ENCODE measurements at regions not wholly inside any gene's neighbourhood (a gene's known extent, or its start where the extent isn't known, plus 50 kb on each side); places are given as distances from the start of the nearest gene placed in this dataset.
A peak's percentile ranks its signal among the peaks of the same experiment; 100 is the strongest.

DNA sequence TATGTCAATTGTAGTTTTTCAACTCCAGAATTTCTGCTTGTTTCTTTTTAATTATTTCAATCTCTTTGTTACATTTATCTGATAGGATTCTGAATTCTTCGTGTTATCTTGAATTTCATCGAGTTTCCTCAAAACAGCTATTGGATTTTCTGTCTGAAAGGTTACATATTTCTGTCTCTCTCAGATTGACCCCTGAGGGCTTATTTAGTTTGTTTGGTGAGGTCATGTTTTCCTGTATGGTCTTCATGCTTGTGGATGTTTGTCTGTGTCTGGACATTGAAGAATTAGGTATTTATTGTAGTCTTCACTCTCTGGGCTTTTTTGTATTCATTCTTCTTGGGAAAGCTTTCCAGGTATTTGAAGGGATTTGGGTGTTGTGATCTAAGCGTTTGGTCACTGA lies 85.6 kb downstream of the SNAPC1 start:
- no peak for DNase-seq (ENCODE audit: low spot score)

DNA sequence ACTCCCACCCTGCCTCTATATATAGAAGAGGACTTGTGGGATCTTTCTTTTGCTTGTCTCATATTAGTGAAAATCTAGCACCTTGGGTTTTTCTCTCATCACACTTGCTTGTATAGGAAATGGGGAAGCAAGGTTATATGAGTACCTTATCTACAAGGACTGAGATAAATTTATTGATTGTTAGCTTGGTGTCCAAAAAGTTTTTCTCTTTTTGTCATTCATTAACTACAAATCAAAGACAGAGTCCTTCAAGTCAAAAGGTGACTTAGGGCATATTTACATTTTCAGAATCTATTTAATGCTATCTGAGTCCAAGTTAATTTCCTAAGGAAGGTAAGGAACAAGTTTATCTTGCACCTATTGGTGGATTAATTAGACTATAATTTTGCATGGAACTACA lies 92.7 kb downstream of the SNAPC1 start:
- DNase-seq (ENCODE audit: low spot score), result no peak

DNA sequence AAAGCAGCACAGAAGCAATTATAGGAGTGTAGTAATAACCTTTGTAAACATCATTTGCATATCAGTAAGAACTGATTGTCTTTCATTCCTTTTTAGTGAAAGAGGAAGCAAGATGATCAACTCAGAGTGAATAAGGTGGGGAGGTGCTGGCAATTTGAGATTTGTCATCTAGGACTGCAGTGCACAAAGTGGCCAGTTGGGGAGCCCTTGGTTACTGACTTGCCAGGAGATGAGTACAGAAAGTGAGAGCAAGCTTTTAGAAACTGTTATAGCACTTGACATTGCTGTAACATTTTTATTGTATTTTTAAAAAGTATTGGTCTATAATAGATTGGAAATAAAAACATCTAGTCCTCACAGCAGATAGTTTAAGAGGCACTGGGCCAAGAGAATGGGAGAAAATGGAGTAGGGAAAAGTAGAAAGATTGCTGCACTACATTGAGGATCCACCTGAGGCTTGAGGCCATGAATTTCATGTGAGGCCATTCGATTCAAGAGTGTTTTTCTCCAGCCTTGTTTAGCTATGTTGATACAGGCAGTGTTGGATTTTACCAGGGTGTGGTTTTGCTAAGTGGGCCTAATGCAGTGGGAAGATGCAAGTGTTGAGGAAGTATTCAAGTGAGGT lies 98.2 kb downstream of the SNAPC1 start:
- DNase-seq (ENCODE audit: low spot score), result peak; percentile 68

DNA sequence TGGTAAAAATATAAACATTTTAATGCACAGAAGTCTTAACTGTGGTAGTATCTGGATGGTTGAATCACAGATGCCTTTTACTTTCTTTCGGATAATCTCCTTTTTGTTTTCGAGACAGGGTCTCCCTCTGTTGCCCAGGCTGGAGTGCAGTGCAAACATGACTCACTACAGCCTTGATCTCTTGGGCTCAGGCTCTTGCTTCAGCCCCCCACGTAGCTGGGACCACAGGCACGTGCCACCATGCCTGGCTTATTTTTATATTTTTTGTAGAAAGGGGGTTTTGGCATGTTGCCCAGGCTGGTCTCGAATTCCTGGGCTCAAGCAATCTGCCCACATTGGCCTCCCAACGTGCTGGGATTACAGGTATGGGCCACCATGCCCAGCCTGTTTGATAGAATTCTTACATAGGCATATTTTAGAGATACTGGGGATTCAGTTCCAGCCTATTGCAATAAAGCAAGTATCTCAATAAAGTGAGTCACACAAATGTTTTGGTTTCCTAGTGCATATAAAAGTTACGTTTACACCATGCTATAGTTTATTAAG lies 99.2 kb downstream of the SNAPC1 start:
- no peak for DNase-seq (ENCODE audit: low spot score)

DNA sequence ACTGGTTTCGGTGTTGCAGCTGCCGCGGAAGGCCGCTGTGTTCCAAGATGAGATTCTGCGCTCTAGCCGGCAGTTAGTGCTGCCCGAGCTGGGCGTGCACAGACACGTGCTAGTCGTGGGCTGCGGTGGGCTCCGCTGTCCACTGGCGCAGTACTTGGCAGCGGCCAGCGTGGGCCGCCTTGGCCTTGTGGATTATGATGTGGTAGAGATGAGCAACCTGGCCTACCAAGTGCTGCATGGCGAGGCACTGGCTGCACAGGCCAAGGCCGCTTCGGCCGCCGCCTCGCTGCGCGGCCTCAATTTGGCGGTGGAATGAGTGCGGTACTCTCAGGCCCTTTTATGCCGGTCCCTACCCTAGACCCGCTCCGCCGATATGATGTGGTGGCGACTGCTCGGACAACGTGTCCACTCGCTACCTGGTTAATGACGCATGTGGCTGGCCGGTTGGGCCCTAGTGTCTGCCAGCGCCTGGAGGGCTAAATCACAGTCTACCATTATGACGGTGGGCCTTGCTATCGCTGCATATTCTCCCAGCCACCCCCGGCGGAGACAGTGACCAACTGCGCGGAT lies 102.2 kb downstream of the SNAPC1 start:
- no peak for DNase-seq (ENCODE audit: low spot score)

DNA sequence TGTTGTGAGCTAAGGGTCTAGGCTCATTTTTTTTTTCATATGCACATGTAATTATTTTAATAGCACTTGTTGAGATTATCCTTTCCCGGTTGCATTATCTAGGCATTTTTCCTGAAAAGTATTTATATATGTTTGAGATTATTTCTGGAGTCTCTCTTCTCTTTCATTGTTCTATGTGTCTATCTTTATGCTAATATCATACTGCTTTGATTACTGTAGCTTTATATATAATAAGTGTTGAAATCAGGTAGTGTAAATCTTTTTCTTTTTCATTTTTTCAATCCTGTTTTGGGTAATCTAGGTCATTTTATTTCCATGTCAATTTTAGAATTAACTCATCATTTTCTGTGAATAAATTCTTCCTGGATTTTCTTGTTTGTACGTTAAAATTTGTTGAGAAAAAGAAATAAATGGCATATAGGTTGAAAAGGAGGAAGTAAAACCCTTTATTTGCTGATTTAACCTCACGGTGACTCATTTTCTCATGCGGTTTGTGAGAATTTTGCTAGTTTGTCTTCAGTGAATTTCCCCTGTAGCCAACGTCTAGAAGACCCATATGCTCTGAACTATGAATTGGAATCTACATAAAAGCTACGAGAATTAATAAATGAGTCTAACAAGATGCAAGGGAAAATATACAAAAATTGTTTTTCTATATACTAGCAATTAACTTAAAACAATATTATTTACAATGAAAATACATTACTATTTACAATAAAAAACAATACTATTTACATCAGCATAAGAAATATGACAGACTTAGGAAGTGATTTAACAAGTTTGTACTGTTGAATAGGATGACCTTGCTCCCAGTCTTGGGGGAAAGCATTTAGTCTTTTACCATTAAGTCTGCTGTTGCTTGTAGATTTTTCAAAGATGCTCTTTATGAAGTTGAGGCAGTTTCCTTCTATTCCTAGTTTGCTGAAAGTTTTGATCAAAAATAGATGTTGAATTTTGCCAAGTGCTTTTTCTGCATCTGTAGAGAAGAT lies 105.0 kb downstream of the SNAPC1 start:
- no peak for DNase-seq (ENCODE audit: low spot score)

DNA sequence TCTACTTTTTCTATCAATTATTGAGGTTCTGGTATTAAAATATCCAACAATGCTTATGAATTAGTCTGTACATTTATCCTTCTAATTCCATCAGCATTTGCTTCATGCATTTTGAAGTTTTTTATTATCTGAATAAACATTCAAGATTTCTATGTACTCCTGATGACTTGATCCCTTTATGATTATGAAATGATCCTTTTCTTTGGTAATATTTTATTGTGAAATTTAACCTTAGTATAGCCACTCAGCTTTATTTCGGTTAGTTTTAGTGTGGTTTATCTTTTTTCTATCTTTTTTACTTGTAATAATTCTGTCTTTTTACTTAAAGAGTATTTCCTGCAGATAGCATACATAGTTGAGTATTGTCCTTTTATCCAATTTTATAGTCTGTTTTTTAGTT lies 106.6 kb downstream of the SNAPC1 start:
- DNase-seq (ENCODE audit: low spot score), result no peak

DNA sequence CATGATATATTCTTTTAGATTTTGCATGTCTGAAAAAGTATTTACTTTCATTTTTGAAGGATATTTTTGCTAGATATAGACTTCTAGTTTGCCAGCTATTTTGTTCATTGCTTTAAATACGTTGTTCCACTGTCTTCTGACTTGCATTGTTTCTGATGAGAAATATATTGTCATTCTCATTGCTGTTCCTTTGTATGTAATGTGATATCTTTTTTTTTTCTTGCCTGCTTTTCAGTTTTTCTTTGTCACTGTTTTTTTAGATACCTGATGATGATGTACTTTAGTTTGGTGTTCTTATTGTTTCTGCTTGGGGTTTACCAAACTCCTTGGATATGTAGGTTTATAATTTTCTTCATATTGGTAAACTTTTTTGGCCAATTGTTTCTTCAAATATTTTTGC lies 107.9 kb downstream of the SNAPC1 start:
- DNase-seq (ENCODE audit: low spot score), result no peak

DNA sequence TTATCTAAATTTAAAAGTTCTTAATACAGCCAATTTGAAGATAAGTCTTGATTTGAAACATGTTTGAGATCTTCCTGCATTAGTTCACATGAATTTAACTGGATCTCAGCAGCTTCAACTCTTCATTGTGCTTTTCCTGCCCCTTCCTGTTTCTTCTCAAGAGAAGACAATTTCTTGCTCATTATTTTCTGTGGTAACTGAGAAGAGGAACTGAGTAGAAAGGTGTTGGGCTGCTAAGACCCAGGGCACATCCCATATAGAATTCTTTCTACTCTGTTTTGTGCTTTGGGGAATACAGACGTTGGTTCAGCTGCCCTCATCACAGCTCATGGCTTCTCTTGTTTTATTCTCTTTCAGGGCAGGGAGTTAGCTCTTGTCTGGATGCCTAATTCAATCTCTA lies 110.2 kb downstream of the SNAPC1 start:
- DNase-seq (ENCODE audit: low spot score), result no peak

DNA sequence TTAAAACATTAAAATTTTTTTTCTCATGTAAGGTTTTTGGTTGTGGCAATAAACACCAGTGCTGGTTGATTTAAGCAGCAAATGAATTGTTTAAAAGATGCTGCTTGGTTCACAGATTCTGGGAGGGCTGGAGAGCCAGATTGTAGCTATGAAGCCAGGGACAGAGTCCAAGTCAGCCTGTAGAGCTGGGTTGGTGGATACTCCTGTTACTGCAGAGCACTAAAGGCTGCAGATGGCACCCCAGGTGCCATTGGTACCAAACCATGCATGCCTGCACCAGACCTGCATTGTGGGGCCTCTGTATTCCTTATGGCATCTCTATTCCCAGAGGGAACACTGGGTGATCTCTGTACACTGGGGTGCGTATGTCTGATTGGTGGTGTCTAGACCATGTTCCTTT lies 113.3 kb downstream of the SNAPC1 start:
- no peak for DNase-seq (ENCODE audit: low spot score)

DNA sequence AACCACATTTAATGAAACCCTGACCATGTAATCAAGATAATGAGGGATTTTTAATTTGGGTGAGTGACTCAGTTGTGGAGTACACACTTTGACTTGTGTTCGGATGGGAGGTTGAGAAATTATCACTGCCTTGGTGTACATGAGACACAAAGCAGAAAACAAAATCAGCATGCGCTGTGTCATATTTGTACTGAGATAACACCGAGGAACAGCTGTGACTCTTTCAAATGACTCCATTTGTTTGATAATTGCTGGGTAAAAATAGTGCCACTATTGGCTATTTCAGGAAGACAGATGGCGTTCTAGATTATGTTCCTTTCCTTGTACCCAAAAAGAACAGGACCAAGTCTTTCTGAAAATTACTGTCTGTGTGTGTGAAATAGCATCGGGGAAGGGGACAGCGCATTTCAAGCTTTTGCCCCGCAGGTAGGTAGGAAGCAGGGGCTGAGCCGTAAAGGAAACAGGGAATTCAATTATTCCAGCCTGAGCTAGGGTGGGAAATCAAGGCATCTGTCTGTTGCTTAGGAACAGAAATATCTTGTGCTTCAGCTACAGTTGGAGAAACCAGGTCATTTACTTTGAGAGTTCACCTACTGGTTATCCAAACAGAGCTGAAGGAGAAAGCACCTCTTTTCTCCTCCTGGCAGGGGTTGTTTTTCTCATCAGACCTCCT lies 114.3 kb downstream of the SNAPC1 start:
- DNase-seq (ENCODE audit: low spot score), result no peak

DNA sequence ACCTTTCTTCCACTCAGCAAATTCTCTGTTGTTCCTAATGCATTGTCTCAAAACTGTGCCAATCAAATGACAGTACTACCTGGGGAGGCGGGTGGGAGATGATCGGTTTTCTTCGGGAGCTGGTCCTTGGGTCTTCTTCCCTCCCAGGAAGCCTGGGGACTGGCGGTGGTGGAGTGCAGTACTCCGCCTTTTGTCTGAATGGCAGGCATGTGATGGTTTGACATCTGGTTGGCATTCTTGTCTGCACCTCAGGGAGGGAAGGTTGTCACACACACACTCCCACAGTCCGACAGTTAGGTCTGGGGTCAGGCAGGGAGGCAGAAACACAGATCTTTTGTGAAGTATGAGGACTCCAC lies 114.8 kb downstream of the SNAPC1 start:
- no peak for DNase-seq (ENCODE audit: low spot score)

DNA sequence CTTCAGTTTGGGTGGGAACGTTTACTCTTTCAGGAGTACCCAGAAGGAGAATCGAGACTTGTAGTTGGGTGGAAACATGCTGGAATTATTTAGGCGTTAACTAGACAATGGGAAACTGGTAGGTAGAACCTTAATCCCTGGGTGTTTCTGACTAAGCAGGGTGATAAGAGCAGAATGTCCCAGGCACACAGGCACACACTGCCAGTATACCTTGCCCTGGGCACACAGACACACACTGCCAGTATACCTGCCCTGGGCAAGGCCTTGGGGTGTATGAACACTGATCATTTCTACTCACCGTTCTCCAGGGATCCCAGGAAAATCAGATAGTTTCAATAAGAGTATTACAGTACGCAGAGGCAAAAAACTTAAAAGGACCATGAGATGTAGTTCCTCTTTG lies 115.5 kb downstream of the SNAPC1 start:
- no peak for DNase-seq (ENCODE audit: low spot score)

DNA sequence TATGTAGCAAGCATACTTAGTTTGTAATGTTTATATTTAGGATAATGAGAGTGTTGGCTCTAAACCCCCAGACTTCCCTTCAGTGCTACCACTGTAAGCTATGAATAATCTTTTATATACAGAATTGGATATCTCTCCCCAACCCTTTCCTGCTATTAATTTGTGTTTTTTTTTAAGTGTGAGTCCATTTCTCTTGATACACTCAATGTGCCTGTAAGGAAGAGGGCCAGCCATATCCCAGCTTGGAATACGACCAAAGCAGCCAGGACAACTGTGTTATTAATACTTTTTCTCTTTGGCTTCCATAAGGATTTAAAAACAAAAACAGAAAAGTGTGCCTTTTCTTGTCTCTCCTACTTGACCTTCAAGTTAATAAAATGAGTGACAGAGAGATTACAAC lies 116.7 kb downstream of the SNAPC1 start:
- no peak for DNase-seq (ENCODE audit: low spot score)

DNA sequence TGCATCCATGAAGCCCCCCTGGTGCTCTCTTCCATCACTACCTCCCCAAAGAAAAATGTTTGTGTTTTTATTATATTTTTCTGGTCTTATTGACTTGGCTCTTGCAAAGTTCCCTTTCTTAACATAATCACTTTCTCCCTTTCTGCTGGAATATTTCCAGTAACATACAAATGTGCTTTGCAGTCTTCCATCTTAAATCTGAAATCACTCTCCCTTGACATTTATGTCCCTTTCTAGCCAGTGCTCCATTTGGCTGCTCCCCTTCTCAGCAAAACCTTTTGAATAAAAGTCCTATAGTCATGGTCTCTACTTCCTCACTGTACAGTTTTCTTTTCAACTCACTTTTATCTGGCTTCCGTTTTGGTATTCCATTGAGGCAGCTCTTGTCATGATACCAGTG lies 118.8 kb downstream of the SNAPC1 start:
- no peak for DNase-seq (ENCODE audit: low spot score)

DNA sequence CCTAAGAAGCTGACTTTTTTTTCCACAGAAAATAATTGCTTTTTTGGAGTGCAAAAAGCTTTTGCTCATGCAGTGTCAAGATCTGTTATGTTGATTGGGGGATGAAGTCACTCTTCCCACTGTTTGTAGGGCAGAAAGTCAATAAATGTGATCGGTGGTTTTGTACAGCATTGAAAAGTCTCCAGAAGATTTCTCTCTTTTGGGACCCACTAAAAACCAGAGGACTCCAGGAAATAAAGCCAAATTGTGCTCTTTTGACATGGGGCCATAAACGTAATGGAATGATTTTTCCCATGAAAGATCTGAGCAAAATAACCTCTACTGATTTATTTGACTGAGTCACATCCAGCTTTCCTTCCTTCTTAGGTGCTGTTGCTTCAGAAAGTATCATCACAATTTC lies 122.5 kb downstream of the SNAPC1 start:
- DNase-seq (ENCODE audit: low spot score), result no peak

DNA sequence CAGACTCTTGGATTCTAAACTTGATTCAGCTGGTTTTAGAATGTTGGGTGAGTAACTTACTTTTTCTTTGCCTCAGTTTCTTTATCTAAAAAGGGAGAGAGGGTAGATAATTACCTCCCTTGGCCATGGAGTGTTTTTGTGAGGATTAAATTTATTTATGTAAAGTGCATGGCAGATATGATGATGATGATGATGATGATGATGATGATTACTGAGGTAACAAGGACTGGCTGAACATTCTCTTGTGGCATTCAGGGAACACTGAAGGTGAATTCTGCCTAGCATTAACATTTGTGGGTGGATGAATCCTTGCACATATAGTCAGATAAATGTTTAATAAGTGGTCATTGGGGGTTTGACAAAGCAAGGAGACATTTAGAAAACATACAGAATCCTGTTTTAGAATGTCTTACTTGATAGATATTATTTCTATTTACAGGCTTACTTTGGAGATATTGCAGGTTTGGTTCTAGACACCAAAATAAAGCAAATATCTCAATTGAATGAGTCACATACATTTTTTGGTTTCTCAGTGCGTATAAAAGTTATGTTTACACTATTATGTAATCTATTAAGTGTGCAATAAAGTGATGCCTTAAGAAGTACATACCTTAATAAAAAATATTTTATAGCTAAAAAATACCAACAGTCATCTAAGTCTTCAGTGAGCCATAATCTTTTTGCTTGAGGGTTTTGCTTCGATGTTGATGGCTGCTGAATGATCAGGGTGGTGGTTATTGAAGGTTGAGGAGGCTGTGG lies 123.2 kb downstream of the SNAPC1 start:
- no peak for DNase-seq (ENCODE audit: low spot score)

DNA sequence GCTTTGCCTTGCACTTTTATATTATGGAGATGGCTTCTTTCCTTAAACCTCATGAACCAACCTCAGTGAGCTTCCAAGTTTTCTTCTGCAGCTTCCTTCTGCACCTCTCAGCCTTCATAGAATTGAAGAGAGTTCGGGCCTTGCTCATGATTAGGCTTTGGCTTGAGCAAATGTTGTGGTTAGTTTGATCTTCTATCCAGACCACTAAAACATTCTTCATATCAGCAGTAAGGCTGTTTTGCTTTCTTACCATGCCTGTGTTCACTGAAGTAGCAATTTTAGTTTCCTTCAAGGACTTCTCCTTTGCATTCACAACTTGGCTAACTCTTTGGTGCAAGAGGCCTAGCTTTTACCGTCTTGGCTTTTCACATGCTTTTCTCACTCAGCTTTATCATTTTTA lies 125.4 kb downstream of the SNAPC1 start:
- DNase-seq (ENCODE audit: low spot score), result no peak

DNA sequence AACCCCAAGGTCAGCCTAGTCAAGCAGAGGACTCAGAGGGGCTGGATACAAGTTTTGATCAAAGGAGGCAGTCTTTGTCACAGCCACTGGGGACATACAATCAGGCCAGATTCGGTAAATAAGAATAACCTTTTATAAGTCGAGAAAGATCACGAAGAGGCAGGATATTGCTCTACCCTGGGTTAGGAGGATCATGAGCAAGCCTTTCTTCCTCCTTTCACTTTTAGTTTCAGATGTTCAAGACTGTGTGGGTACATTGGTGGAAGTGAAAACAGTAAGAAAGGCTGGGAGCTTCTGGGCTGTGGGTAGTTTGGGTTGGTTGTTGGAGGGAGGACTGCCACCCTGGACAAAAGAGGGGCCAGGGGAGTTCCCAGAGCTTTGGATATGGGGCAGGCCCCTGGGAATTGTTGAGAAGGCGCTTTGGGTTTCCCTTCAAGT lies 127.7 kb downstream of the SNAPC1 start:
- DNase-seq (ENCODE audit: low spot score), result no peak

DNA sequence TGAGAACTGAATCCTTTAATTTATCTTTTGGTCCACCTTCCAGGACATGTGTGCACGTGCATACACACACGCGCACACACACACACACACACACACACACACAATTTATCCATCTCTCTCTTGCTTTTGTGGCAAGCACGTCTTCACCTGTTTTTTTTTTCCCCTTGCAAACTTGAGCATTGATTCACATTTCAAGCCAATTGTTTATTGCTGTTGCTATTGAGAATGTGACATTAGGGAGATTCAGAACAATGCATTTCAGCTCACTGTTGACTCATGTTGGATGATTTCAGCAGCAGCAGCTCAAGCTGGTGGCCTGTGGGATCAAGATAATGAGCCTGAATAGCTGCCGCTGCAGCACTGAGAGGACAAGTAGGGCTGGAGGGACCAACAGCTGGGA lies 128.9 kb downstream of the SNAPC1 start:
- DNase-seq (ENCODE audit: low spot score), result no peak

DNA sequence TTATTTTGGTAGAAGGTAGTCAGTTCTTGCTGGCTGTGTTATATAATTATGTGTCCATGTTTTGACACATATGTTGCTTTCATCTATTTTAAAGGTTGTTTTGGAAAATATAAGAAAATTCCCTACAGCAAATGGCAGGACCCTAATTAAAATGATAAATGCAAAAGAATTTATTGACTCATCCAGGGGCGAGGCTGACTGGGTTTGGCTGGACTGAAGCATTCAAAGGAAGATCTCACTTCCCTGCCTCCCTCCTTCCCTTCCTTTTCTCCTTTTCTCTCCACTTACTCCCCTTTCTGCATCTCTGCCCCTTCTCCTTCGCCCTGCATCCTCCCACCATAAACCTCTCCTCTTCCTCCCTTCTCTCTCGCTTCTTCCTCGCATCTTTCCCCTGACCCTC lies 129.6 kb downstream of the SNAPC1 start:
- no peak for DNase-seq (ENCODE audit: low spot score)

All from HuH-7 (cell line).